ENCODE measurements at regions not wholly inside any gene's neighbourhood (a gene's known extent, or its start where the extent isn't known, plus 50 kb on each side); places are given as distances from the start of the nearest gene placed in this dataset.

- FAIRE-seq, result no peak
- H3K36me3 Mint-ChIP-seq (ENCODE audit: low read depth, unreplicated experiment), result no peaks in the 10 kb centered on the region
- TF ChIP-seq CTCF (IDR thresholded peaks at IDR 0.05; ENCODE audit: insufficient read depth, low read depth, low read length) (no peak), EZH2 (IDR thresholded peaks at IDR 0.05; ENCODE audit: insufficient read depth, low read length) (no peak)
- H3K27ac Mint-ChIP-seq (ENCODE audit: unreplicated experiment), result no peak overlapping the region
- H3K36me3 ChIP-seq (ENCODE audit: insufficient read depth, low read length), result no peaks in the 10 kb centered on the region
- H3K27me3 Mint-ChIP-seq (ENCODE audit: low read depth, unreplicated experiment), result no peaks in the 10 kb centered on the region
- no peaks in the 10 kb centered on the region for H4K20me1 ChIP-seq (ENCODE audit: insufficient read depth, low read length)
- H3K4me2 ChIP-seq (ENCODE audit: low read length), result no peak overlapping the region
- no peaks in the 10 kb centered on the region for H3K4me1 ChIP-seq (ENCODE audit: insufficient read depth, low read length)
- no peak overlapping the region for H3K9ac ChIP-seq (ENCODE audit: low read length)
- H3K4me3 Mint-ChIP-seq (ENCODE audit: unreplicated experiment), result no peak overlapping the region
- no peaks in the 10 kb centered on the region for H3K27me3 ChIP-seq (ENCODE audit: insufficient read depth, low read length)
- H3K4me3 ChIP-seq (ENCODE audit: insufficient read depth, low read depth, low read length), result no peak overlapping the region
- no peak for DNase-seq (ENCODE audit: low read depth)
- no peaks in the 10 kb centered on the region for H3K9me3 Mint-ChIP-seq (ENCODE audit: unreplicated experiment)
- H3K4me1 Mint-ChIP-seq (ENCODE audit: low read depth, unreplicated experiment), result no peaks in the 10 kb centered on the region
- no peaks in the 10 kb centered on the region for H3K9me3 ChIP-seq (ENCODE audit: insufficient read depth, low read depth, low read length)
- no peak overlapping the region for H2AFZ ChIP-seq (ENCODE audit: low read depth, low read length)
- no peak overlapping the region for H3K27ac ChIP-seq (ENCODE audit: low read depth, low read length)
- no peaks in the 10 kb centered on the region for H3K79me2 ChIP-seq (ENCODE audit: insufficient read depth, low read length)
Observed at GRCh38 chr13:69363360-69363759, 744.3 kb upstream of the ATXN8OS start.

- Mint-ChIP-seq H3K27me3 (ENCODE audit: low read depth, unreplicated experiment) (no peaks in the 10 kb centered on the region), H3K9me3 (ENCODE audit: unreplicated experiment) (no peaks in the 10 kb centered on the region), H3K4me3 (ENCODE audit: unreplicated experiment) (no peak overlapping the region), H3K4me1 (ENCODE audit: low read depth, unreplicated experiment) (peaks cover 13% of the 10 kb centered on the region), H3K36me3 (ENCODE audit: low read depth, unreplicated experiment) (no peaks in the 10 kb centered on the region), H3K27ac (ENCODE audit: unreplicated experiment) (no peak overlapping the region)
- DNase-seq (ENCODE audit: low read depth) (peak; percentile 3), FAIRE-seq (no peak)
- Histone ChIP-seq H3K4me1 (ENCODE audit: insufficient read depth, low read length) (no peaks in the 10 kb centered on the region), H3K4me3 (ENCODE audit: insufficient read depth, low read depth, low read length) (no peak overlapping the region), H3K9me3 (ENCODE audit: insufficient read depth, low read depth, low read length) (no peaks in the 10 kb centered on the region), H2AFZ (ENCODE audit: low read depth, low read length) (no peak overlapping the region), H3K27me3 (ENCODE audit: insufficient read depth, low read length) (no peaks in the 10 kb centered on the region), H3K36me3 (ENCODE audit: insufficient read depth, low read length) (no peaks in the 10 kb centered on the region), H3K4me2 (ENCODE audit: low read length) (no peak overlapping the region), H4K20me1 (ENCODE audit: insufficient read depth, low read length) (no peaks in the 10 kb centered on the region), H3K79me2 (ENCODE audit: insufficient read depth, low read length) (no peaks in the 10 kb centered on the region), H3K27ac (ENCODE audit: low read depth, low read length) (no peak overlapping the region), H3K9ac (ENCODE audit: low read length) (no peak overlapping the region)
- TF ChIP-seq CTCF (IDR thresholded peaks at IDR 0.05; ENCODE audit: insufficient read depth, low read depth, low read length) (no peak), EZH2 (IDR thresholded peaks at IDR 0.05; ENCODE audit: insufficient read depth, low read length) (no peak)
Observed at GRCh38 chr13:69331245-69331644, 776.4 kb upstream of the ATXN8OS start.

GRCh38 chr13:69324090-69324886 lies 783.3 kb upstream of the ATXN8OS start:
- no peak overlapping the region for H3K4me3 Mint-ChIP-seq (ENCODE audit: unreplicated experiment)
- no peak overlapping the region for H3K4me3 ChIP-seq (ENCODE audit: insufficient read depth, low read depth, low read length)
- H3K27me3 Mint-ChIP-seq (ENCODE audit: low read depth, unreplicated experiment), result no peaks in the 10 kb centered on the region
- no peak overlapping the region for H3K9ac ChIP-seq (ENCODE audit: low read length)
- no peaks in the 10 kb centered on the region for H3K4me1 ChIP-seq (ENCODE audit: insufficient read depth, low read length)
- no peak for FAIRE-seq
- TF ChIP-seq EZH2 (IDR thresholded peaks at IDR 0.05; ENCODE audit: insufficient read depth, low read length) (no peak), CTCF (IDR thresholded peaks at IDR 0.05; ENCODE audit: insufficient read depth, low read depth, low read length) (peak; percentile 16)
- no peaks in the 10 kb centered on the region for H3K27me3 ChIP-seq (ENCODE audit: insufficient read depth, low read length)
- H3K27ac ChIP-seq (ENCODE audit: low read depth, low read length), result no peak overlapping the region
- DNase-seq (ENCODE audit: low read depth), result peak; percentile 25
- no peaks in the 10 kb centered on the region for H3K9me3 ChIP-seq (ENCODE audit: insufficient read depth, low read depth, low read length)
- H3K79me2 ChIP-seq (ENCODE audit: insufficient read depth, low read length), result no peaks in the 10 kb centered on the region
- H4K20me1 ChIP-seq (ENCODE audit: insufficient read depth, low read length), result no peaks in the 10 kb centered on the region
- H3K27ac Mint-ChIP-seq (ENCODE audit: unreplicated experiment), result no peak overlapping the region
- no peak overlapping the region for H3K4me2 ChIP-seq (ENCODE audit: low read length)
- no peaks in the 10 kb centered on the region for H3K9me3 Mint-ChIP-seq (ENCODE audit: unreplicated experiment)
- H3K4me1 Mint-ChIP-seq (ENCODE audit: low read depth, unreplicated experiment), result peaks cover 9% of the 10 kb centered on the region
- H3K36me3 ChIP-seq (ENCODE audit: insufficient read depth, low read length), result no peaks in the 10 kb centered on the region
- H3K36me3 Mint-ChIP-seq (ENCODE audit: low read depth, unreplicated experiment), result no peaks in the 10 kb centered on the region
- no peak overlapping the region for H2AFZ ChIP-seq (ENCODE audit: low read depth, low read length)
